OCI-LY3 (cell line): ENCODE measurements at regions not wholly inside any gene's neighbourhood (a gene's known extent, or its start where the extent isn't known, plus 50 kb on each side); places are given as distances from the start of the nearest gene placed in this dataset.

Experiments
- EZH2phosphoT487 ChIP-seq: fragments of 200-600 bp; shearing (Covaris generic); IDR thresholded peaks from 2 replicates; pipeline ENCODE4 v1.6.1; 2018; ENCODE audit warnings: antibody characterized with exemption, mixed run types, low read depth
- TF ChIP-seq, protein P1 (sequence below): fragments of 200-600, 300-600 bp; sonication (generic); IDR thresholded peaks from 2 replicates; pipeline ENCODE4 v1.5.1; 2014; ENCODE audit warnings: antibody characterized with exemption, low read length, low read depth

DNA sequence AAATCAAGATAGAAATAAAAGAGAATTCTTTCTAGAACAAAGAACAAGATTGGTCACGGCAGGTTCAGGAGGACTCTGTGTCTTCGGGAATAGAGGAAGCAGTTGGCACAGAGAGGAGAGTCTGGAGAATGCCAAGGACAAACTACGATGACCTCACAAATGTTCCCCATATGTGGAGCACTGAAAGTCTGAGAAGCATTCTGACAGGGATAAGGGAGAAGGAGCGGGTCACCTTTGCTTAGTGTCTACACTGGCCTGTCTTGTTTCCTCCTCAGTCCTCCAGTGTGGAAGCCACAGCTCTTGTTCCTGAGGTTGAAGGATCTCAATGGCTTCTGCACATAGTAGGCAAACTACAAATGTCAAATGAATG lies 338.8 kb downstream of the MYCN start:
- TF ChIP-seq, protein P1, sequence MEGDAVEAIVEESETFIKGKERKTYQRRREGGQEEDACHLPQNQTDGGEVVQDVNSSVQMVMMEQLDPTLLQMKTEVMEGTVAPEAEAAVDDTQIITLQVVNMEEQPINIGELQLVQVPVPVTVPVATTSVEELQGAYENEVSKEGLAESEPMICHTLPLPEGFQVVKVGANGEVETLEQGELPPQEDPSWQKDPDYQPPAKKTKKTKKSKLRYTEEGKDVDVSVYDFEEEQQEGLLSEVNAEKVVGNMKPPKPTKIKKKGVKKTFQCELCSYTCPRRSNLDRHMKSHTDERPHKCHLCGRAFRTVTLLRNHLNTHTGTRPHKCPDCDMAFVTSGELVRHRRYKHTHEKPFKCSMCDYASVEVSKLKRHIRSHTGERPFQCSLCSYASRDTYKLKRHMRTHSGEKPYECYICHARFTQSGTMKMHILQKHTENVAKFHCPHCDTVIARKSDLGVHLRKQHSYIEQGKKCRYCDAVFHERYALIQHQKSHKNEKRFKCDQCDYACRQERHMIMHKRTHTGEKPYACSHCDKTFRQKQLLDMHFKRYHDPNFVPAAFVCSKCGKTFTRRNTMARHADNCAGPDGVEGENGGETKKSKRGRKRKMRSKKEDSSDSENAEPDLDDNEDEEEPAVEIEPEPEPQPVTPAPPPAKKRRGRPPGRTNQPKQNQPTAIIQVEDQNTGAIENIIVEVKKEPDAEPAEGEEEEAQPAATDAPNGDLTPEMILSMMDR = no peak
- TF ChIP-seq EZH2phosphoT487 = no peak
